ENCODE measurements at regions not wholly inside any gene's neighbourhood (a gene's known extent, or its start where the extent isn't known, plus 50 kb on each side); places are given as distances from the start of the nearest gene placed in this dataset.
"Not testable (repeated sequence)": the region's sequence is repeated elsewhere in the genome, so short reads cannot be mapped to it uniquely, and the experiment has no call there.

GRCh38 chr4:84003046-84003445 lies 467.1 kb downstream of the GPAT3 start:
- no peak for DNase-seq (ENCODE audit: low spot score)

DNA sequence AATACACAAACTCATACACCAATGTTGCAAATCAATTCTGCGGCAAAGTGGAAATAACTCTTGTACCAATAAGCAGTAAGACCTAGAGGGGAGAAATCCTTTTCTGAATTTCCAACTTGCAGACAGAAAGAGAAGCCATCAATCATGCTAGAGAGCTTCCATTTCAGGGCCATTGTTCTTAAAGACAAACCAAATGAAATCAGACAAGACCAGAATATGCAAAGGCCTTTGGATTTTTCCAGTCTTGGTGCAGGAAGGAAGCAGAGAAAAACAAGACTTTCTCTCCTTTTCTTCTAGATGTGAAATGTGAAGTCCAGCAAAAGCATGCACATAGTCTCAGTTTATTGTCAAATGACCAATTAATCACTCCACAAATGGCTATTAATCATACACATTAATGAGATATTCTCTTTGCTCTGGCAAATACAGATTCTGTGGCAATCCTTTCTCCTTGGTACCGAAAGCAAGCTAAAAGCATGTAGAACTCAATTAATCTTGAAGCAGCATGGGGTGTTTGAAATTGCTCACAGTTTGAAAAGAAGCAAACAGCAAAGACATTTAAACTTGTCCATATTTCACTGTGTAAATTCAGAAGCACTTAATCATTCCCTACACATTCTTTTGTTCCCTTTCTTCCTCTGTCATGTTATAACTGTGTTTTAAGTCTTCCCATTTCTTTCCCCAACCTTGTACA lies 466.1 kb downstream of the GPAT3 start:
- no peak for DNase-seq (ENCODE audit: low spot score)

- no peak for DNase-seq (ENCODE audit: low spot score)
These were observed 460.3 kb downstream of the GPAT3 start for GRCh38 chr4:83996254-83996653.

GRCh38 chr4:83993774-83994173 lies 457.9 kb downstream of the GPAT3 start:
- no peak for DNase-seq (ENCODE audit: low spot score)

GRCh38 chr4:83989835-83990234 lies 453.9 kb downstream of the GPAT3 start:
- no peak for DNase-seq (ENCODE audit: low spot score)

DNA sequence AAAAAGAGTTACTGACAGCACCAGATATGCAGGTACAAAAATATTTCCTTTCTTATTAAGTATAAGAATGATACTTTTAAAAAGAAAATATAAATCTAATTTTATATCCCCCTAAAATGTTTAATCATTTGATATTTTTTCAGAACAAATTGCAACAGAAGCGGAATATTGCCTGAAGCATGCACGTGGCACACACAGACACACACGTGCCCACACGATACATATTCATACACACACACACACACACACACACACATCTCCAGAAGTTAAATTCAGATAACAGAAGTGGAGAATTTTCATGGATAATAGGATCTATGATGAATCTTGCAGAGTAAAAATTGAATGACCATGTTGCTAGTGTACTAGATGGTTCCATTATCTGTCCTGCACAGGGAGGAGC lies 445.2 kb downstream of the GPAT3 start:
- no peak for DNase-seq (ENCODE audit: low spot score)

GRCh38 chr4:83979773-83980172 lies 443.9 kb downstream of the GPAT3 start:
- DNase-seq (ENCODE audit: low spot score), result no peak

- no peak for DNase-seq (ENCODE audit: low spot score)
These were observed 438.3 kb downstream of the GPAT3 start for GRCh38 chr4:83974111-83974780.

DNA sequence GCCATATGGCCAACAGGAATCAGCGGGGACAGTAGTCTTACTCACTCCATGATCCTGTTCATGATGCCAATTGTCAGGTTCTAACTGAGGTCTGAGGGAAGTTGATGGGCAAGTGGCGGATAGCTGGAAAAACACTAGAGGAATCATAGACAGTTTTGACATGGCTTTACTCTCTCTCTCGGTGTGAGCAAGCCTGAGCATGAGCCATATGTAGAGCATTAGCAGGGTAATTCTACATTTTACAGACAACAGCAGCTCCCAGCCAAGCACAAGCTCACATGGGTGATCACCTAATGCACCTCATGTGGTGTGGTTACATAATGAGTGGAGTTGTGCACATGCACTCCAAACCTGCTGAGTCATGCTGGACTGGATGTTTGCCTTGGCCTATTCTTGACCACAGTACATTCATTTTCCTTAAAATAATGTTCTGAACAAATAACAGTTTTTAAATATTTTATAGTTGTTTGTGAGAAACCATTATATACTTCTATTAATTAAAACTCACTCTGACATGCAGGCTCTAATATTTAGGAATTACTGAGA lies 429.2 kb downstream of the GPAT3 start:
- no peak for DNase-seq (ENCODE audit: low spot score)

- no peak for DNase-seq (ENCODE audit: low spot score)
These were observed 426.6 kb downstream of the GPAT3 start for GRCh38 chr4:83962492-83962891.

DNA sequence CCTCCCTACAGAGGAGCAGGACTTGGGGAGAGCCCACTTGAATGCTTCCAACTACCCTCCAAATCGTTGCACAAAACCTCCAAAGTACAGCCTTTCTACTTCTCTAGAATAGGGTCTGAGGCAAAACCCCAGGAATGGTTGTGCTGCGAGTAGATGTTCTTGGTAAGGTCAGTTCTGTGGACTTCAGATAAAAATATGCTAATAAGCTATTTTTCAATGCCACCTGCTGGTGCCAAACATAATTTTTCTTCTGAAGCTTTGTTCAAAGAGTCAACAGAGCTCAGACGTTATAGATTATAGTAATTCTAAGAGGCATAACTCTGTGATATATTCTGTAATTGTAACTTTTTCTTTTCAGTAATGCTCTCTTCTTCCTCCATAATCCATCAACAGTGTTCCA lies 425.7 kb downstream of the GPAT3 start:
- DNase-seq (ENCODE audit: low spot score), result no peak

- DNase-seq (ENCODE audit: low spot score), result no peak
These were observed 423.3 kb downstream of the GPAT3 start for GRCh38 chr4:83959160-83959559.

- no peak for DNase-seq (ENCODE audit: low spot score)
These were observed 411.9 kb downstream of the GPAT3 start for GRCh38 chr4:83947830-83948193.

- no peak for DNase-seq (ENCODE audit: low spot score)
These were observed 411.4 kb downstream of the GPAT3 start for GRCh38 chr4:83947125-83947829.

DNA sequence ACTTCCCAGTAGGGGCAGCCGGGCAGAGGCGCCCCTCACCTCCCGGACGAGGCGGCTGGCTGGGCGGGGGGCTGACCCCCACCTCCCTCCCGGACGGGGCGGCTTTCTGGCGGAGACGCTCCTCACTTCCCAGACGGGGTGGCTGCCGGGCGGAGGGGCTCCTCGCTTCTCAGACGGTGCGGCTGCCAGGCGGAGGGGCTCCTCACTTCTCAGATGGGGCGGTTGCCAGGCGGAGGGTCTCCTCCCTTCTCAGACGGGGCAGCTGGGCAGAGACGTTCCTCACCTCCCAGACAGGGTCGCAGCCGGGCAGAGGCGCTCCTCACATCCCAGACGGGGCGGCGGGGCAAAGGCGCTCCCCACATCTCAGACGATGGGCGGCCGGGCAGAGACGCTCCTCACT lies 407.8 kb downstream of the GPAT3 start:
- DNase-seq (ENCODE audit: low spot score), result not testable (repeated sequence)

DNA sequence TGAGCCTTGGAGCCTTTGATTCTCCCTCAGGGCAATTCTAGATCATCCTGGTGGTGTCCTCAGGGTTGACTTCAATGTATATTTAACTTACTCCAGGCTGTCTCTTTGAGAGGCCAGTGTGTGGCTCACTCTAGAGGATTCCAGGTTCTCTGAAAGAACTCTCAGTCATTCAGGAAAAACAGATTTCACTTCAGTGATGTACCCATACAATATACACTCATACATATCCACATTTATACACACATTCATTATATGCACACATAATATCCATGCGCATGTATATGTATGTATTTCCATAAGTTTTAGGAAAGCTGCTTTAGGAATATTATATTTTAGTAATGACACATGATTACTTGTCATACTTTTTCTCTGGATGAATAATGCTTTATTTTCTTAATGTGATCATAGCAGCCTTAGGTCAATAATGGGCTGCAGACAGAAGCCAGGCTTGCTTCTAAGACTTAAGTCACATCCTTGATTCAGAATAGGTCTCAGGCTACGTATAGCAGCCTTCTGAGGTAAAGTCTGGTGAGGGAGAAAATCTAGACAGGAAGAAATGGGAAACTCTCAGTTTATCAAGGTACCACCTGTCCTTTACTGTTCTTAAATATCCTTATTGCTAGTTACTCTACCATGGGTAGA lies 397.0 kb downstream of the GPAT3 start:
- no peak for DNase-seq (ENCODE audit: low spot score)

GRCh38 chr4:83931659-83932438 lies 395.9 kb downstream of the GPAT3 start:
- DNase-seq (ENCODE audit: low spot score), result no peak

DNA sequence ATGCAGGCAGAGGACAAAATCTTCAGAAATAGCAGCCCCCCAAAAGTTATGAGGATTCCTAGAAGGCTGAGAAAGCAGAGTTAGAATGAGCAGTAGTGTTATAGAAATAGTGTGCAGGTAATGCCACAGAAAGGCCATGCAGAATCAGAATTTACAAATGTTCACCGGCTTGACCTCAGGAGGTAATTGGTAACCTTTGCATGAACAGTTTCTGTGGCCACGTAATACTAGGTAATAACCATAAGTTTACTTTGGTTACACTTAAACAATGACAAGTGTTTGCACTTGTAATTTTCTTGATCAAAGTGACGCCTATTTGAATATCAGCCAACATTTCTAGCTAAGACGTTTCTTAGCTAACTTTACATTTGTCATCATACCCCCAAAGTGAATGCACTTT lies 393.6 kb downstream of the GPAT3 start:
- DNase-seq (ENCODE audit: low spot score), result no peak

- no peak for DNase-seq (ENCODE audit: low spot score)
These were observed 391.0 kb downstream of the GPAT3 start for GRCh38 chr4:83926950-83927349.

- DNase-seq (ENCODE audit: low spot score), result no peak
These were observed 387.4 kb downstream of the GPAT3 start for GRCh38 chr4:83923341-83923740.

DNA sequence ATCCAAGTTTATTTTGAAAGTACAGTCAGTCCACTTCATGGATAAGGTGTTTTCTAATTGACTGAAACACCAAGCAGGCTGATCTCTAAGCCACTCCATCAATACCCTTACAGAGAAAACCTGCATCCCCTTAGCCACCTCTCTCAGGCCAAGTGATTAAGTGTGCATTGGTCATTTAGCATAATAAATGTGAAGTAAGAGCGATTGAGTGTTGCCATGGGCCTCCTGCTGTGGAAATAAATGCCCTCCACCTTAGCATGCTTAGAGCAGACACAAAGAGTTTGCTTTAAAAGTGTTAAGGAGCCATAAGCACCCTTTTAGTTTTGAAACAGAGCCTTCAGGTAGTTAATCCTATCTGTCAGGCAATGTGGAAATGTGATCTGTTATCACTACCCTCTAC lies 386.5 kb downstream of the GPAT3 start:
- DNase-seq (ENCODE audit: low spot score), result no peak

DNA sequence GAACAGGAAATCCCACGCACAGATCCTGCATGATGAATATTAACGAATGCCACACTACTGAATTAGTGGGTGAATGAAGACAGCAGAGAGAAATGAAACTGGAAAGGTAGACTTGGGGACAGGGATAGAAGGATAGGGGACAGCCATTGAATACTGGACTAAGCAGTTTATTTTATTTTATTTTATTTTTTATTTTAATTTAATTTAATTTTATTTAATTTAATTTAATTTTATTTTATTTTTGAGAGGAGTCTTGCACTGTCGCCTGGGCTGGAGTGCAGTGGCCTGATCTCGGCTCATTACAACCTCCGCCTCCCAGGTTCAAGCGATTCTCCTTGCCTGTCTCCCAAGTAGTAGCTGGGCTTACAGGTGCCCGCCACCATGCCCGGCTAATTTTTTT lies 385.2 kb downstream of the GPAT3 start:
- no peak for DNase-seq (ENCODE audit: low spot score)

Measured in hematopoietic multipotent progenitor cell treated with erythropoietin and hydrocortisone succinate and interleukin-3 and kit ligand, for 17 days (in vitro differentiated cells).